T-cell (primary cell): ENCODE measurements at regions not wholly inside any gene's neighbourhood (a gene's known extent, or its start where the extent isn't known, plus 50 kb on each side); places are given as distances from the start of the nearest gene placed in this dataset.

Experiments
- ATAC-seq, 4 experiments: fragments of 200-7000 bp in 3 of 4; fragments of 150-1000 bp in 1 of 4; cut with Tn5 transposase; replicated peaks in 1 of 4; 1 replicate in 3 of 4; 2 replicates in 1 of 4; pipeline ENCODE4 v1.10.0; 2021; ENCODE audit warnings: moderate library complexity in 3 of 4, mild to moderate bottlenecking in 2 of 4, moderate number of reproducible peaks in 1 of 4
- CTCF ChIA-PET, 2 donors: fragments of 300-600 bp; sonication (Branson Sonifier 250); formaldehyde crosslinking; loops; one replicate each; lab custom pipeline; 2022; ENCODE audit warnings: antibody characterized with exemption in 2 of 2; lab: Charles Lee
- POLR2A ChIA-PET, 2 donors: fragments of 300-600 bp; sonication (Branson Sonifier 250); formaldehyde crosslinking; loops; one replicate each; lab custom pipeline; 2022; ENCODE audit warnings: antibody characterized with exemption in 2 of 2; lab: Charles Lee
- DNase-seq, 35 experiments: peaks; one replicate each; pipeline versions ENCODE4 v3.0.0 to v3.0.0-alpha.2; 2013 to 2023
- H3K27ac ChIP-seq: one replicate; pipeline ENCODE4 v1.5.1; 2013; ENCODE audit warnings: low read length
- H3K27me3 ChIP-seq, 2 experiments: replicated peaks in 1 of 2; 1 replicate in 1 of 2; 2 replicates in 1 of 2; pipeline versions ENCODE4 v1.6.1 to v1.7.0; 2013; ENCODE audit warnings: low read length in 1 of 2, mixed read lengths in 1 of 2; ENCODE audit not compliant: control insufficient read depth in 2 of 2, insufficient read depth in 2 of 2; ENCODE audit errors: extremely low read depth in 1 of 2
- H3K36me3 ChIP-seq, 2 donors: 1 replicate in 1 of 2; 2 replicates in 1 of 2; pipeline versions ENCODE4 v1.6.1 to v1.7.0; 2013; ENCODE audit warnings: low read length in 1 of 2; ENCODE audit not compliant: control insufficient read depth in 2 of 2, insufficient read depth in 1 of 2; ENCODE audit errors: extremely low read depth in 1 of 2
- H3K4me1 ChIP-seq, 2 experiments: 1 replicate in 1 of 2; 2 replicates in 1 of 2; pipeline versions ENCODE4 v1.6.1 to v1.7.0; 2013; ENCODE audit warnings: low read length in 2 of 2, mixed read lengths in 1 of 2; ENCODE audit not compliant: insufficient read depth in 2 of 2, control insufficient read depth in 1 of 2; ENCODE audit errors: extremely low read depth in 1 of 2
- H3K4me3 ChIP-seq, 2 donors: 1 replicate in 1 of 2; 2 replicates in 1 of 2; pipeline versions ENCODE4 v1.5.1 to v1.7.0; 2013; ENCODE audit warnings: mild to moderate bottlenecking in 2 of 2, low read length in 1 of 2, moderate library complexity in 1 of 2; ENCODE audit not compliant: control insufficient read depth in 1 of 2; ENCODE audit errors: extremely low read depth in 1 of 2
- H3K9me3 ChIP-seq: 2 replicates; pipeline ENCODE4 v1.7.0; 2013
- H3K27ac Mint-ChIP-seq, 2 donors: one replicate each; pipeline ENCODE4 v1.8.0; 2020 to 2021; ENCODE audit warnings: mild to moderate bottlenecking in 2 of 2, mixed read lengths in 2 of 2
- H3K27me3 Mint-ChIP-seq, 2 donors: one replicate each; pipeline ENCODE4 v1.8.0; 2021 to 2022; ENCODE audit warnings: mixed read lengths in 2 of 2
- H3K36me3 Mint-ChIP-seq: one replicate; pipeline ENCODE4 v1.8.0; 2021; ENCODE audit warnings: mixed read lengths
- H3K4me1 Mint-ChIP-seq, 3 donors: one replicate each; pipeline ENCODE4 v1.8.0; 2020 to 2022; ENCODE audit warnings: mixed read lengths in 3 of 3, mild to moderate bottlenecking in 1 of 3
- H3K4me3 Mint-ChIP-seq, 3 donors: one replicate each; pipeline ENCODE4 v1.8.0; 2020 to 2022; ENCODE audit warnings: mild to moderate bottlenecking in 3 of 3, mixed read lengths in 3 of 3, moderate library complexity in 3 of 3
- H3K9me3 Mint-ChIP-seq, 3 donors: one replicate each; pipeline ENCODE4 v1.8.0; 2020 to 2022; ENCODE audit warnings: mixed read lengths in 3 of 3
- WGBS: methylation state at CpG from one replicate; pipeline ENCODE4 v1.1.5; 2013; ENCODE audit warnings: missing lambda C conversion rate; ENCODE audit not compliant: insufficient coverage; 5-methylcytosine and 5-hydroxymethylcytosine counted together

DNA sequence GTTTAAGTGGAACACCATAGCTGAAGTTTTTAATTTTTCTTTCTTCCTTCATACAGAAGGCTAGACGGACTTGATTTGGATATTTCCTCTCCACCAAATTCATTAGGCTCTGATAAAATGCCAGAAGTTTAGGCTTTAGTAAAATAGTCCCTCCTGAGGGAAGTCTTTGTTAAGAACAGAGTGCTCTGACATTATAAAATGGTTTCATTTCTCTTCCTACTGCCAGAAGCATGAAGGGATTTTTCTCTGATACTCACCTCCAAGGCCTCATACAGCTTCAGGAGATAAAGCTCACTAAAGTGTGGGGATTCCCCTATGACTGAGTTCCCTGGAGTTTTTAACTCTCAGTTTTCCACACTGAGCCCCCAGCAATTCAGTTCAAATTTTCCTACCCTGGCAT lies 1489.6 kb downstream of the REEP3 start:
- Mint-ChIP-seq H3K9me3 (peaks cover 0 to 10% (median 8%) of the 10 kb centered on the region in 3 donors), H3K4me3 (no peak overlapping the region)
- CTCF ChIA-PET, result no interaction called here

DNA sequence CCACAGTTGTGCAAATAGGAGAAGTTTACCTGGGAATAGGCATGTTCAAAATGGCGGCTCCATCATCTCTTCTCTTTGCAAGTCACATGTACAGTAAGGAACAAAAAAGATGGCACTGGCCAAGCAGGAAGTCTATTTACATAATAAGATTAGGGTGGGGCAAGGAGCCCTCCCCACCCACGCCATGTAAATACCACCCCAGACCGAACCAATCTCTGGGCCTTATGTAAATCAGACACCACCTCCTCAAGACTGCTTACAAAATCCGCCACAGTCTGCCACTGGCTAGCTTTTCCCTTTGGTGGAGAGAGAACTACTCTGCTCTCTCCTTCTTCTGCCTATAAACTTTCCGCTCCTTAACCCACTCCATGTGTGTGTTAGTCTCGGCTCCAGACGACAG lies 1496.3 kb downstream of the REEP3 start:
- Mint-ChIP-seq H3K4me3 (no peak overlapping the region), H3K27ac (no peak overlapping the region), H3K27me3 (no peaks in the 10 kb centered on the region), H3K4me1 (no peaks in the 10 kb centered on the region), H3K36me3 (no peaks in the 10 kb centered on the region), H3K9me3 (peaks cover 13 to 30% (median 21%) of the 10 kb centered on the region in 3 donors)
- Histone ChIP-seq H3K27me3 (no peaks in the 10 kb centered on the region), H3K4me1 (no peaks in the 10 kb centered on the region), H3K4me3 (no peak overlapping the region), H3K9me3 (no peaks in the 10 kb centered on the region), H3K27ac (no peak overlapping the region), H3K36me3 (no peaks in the 10 kb centered on the region)
- 60% methylated on average over 1 of the region's 7 CpGs for WGBS
- no peak for ATAC-seq
- POLR2A ChIA-PET, result no interaction called here
- no peak for DNase-seq
- CTCF ChIA-PET, result no interaction called here

More for the DNA sequence above, 1489.6 kb downstream of the REEP3 start:
- H3K27me3 Mint-ChIP-seq, result no peaks in the 10 kb centered on the region
- H3K27ac ChIP-seq, result no peak overlapping the region
- H3K4me1 ChIP-seq, result no peaks in the 10 kb centered on the region
- H3K36me3 Mint-ChIP-seq, result no peaks in the 10 kb centered on the region
- H3K9me3 ChIP-seq, result no peaks in the 10 kb centered on the region
- ATAC-seq (no peak), DNase-seq (no peak)
- H3K4me1 Mint-ChIP-seq, result no peaks in the 10 kb centered on the region
- H3K27me3 ChIP-seq, result no peaks in the 10 kb centered on the region
- no peak overlapping the region for H3K27ac Mint-ChIP-seq
- POLR2A ChIA-PET, result no interaction called here
- H3K4me3 ChIP-seq, result no peak overlapping the region
- no peaks in the 10 kb centered on the region for H3K36me3 ChIP-seq
- WGBS, result no CpG with 5 or more reads among the region's 1 CpG

DNA sequence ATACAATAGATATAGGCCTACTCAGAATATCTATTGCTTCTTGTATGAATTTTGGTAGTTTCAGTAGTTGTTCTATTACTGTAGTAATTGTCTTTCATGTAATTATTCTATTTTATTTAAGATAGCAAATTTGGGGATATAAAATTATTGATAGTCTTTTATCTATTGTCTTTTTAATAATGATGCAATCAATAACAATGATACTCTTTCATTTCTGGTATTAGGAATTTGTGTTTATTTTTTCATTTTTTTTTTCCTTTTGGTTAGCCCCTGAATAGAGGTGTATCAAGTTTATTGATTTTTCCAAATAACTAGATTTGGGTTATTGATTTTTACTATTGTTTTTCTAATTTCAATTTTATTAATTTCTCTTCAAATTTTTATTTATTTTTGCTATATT lies 1503.7 kb downstream of the REEP3 start:
- no peaks in the 10 kb centered on the region for H3K4me1 Mint-ChIP-seq
- Histone ChIP-seq H3K27ac (no peak overlapping the region), H3K36me3 (no peaks in the 10 kb centered on the region), H3K4me1 (no peaks in the 10 kb centered on the region), H3K9me3 (peaks cover 3% of the 10 kb centered on the region), H3K4me3 (no peak overlapping the region), H3K27me3 (no peaks in the 10 kb centered on the region)
- ChIA-PET POLR2A (interaction anchor here in 1 of 2 donors (0.8 kb wide), 1 partner anchor 34 kb away, joined by 3 read pairs; no protein-coding TSS in a partner anchor), CTCF (no interaction called here)
- no peaks in the 10 kb centered on the region for H3K27me3 Mint-ChIP-seq
- DNase-seq, result no peak
- H3K9me3 Mint-ChIP-seq, result peaks cover 13 to 35% (median 16%) of the 10 kb centered on the region in 3 donors
- H3K27ac Mint-ChIP-seq, result no peak overlapping the region
- H3K36me3 Mint-ChIP-seq, result no peaks in the 10 kb centered on the region
- ATAC-seq, result no peak
- H3K4me3 Mint-ChIP-seq, result no peak overlapping the region

DNA sequence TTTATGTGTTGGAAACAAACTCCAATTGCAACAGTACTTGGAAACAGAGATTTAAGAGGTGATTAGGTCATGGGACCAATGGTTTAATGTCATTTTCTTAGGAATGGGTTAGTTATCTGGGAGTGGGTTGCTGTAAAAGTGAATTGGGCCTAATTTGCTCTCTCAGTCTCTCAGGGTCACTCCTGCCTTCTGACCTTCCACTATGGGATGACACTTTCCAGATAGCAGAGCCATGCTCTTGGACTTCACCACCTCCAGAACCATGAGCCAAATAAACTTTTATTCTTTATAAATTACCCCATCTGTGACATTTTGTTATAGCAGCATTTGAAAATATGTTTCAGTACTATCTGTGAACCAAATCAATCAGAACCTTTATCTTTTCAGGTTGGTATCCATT lies 1509.1 kb downstream of the REEP3 start:
- Histone ChIP-seq H3K27me3 (no peaks in the 10 kb centered on the region), H3K27ac (no peak overlapping the region), H3K36me3 (no peaks in the 10 kb centered on the region), H3K9me3 (peaks cover 3% of the 10 kb centered on the region), H3K4me1 (no peaks in the 10 kb centered on the region), H3K4me3 (no peak overlapping the region)
- H3K4me3 Mint-ChIP-seq, result no peak overlapping the region
- ChIA-PET POLR2A (no interaction called here), CTCF (no interaction called here)
- no peaks in the 10 kb centered on the region for H3K4me1 Mint-ChIP-seq
- DNase-seq, result no peak
- ATAC-seq, result no peak
- H3K27me3 Mint-ChIP-seq, result no peaks in the 10 kb centered on the region
- H3K9me3 Mint-ChIP-seq, result peaks cover 6 to 21% (median 8%) of the 10 kb centered on the region in 3 donors
- no peak overlapping the region for H3K27ac Mint-ChIP-seq
- H3K36me3 Mint-ChIP-seq, result no peaks in the 10 kb centered on the region

DNA sequence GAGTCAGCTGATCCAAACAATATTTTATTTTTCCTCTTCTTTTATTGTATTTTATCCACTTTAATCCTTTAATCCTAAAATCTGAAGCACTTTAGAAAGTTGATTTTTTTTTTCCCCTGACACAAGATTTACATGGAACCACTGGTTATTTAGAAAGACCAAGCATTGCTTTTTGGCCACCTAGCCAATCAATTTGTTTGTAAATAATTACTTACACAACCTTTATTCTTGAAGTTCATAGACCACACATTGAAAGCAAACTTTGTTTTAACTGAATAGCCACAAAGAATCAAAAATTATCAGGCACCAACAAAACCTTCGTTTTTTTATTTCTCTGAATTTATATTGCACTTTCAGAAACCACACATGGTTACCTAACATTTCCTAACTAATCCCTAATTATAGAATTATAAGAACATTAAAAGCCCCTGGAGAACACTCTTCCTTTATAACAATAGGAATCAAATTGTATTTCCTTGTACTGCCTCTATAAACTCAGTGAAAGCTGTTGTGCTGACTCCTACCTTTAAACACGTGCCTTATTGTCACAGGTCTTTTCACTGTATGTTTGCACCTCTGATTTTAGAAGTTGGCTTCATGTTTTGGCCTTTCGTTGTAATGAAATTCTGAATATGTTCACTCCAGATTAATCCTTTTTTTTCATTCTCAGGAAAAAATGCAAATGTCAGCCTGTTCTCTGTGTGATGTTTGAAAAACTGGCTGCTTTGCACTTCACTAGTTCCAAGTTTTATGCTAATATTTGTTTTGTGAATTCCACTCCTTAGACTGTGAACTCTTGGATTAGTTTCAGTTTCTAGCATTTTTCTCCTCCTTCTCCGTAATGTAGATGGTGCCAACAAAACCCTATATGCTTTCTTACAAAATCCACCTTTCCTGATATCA lies 1511.9 kb downstream of the REEP3 start:
- Mint-ChIP-seq H3K4me3 (no peak overlapping the region), H3K27me3 (no peaks in the 10 kb centered on the region), H3K27ac (no peak overlapping the region), H3K36me3 (no peaks in the 10 kb centered on the region), H3K4me1 (no peaks in the 10 kb centered on the region), H3K9me3 (peaks cover 11 to 21% (median 11%) of the 10 kb centered on the region in 3 donors)
- no peaks in the 10 kb centered on the region for H3K27me3 ChIP-seq
- 80% methylated on average over 1 of the region's 4 CpGs for WGBS
- H3K27ac ChIP-seq, result no peak overlapping the region
- no peaks in the 10 kb centered on the region for H3K4me1 ChIP-seq
- CTCF ChIA-PET, result no interaction called here
- DNase-seq, result no peak
- H3K9me3 ChIP-seq, result no peaks in the 10 kb centered on the region
- no peak overlapping the region for H3K4me3 ChIP-seq
- POLR2A ChIA-PET, result no interaction called here
- H3K36me3 ChIP-seq, result no peaks in the 10 kb centered on the region
- ATAC-seq, result no peak

DNA sequence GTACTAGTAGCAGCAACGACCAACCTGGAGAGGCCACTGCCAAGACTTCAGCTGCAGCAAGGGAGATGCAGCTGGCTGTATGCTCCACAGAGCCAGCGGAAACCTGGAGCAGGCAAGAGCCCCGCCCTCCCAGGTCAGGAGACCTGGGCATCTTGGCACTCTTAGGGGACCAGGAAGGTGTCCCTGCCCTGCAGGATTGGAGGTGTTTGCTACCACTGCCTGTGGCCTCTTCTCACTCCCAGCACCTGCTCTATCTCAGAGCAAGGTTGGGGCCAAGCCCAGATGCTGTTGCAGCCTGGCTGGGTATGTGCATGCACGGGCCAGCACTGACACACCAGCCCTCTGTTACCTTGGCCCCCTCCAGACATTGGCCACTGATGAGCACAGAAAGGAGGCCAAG lies 1512.8 kb downstream of the REEP3 start:
- Histone ChIP-seq H3K9me3 (no peaks in the 10 kb centered on the region), H3K27me3 (no peaks in the 10 kb centered on the region), H3K4me3 (no peak overlapping the region), H3K36me3 (no peaks in the 10 kb centered on the region), H3K4me1 (no peaks in the 10 kb centered on the region), H3K27ac (no peak overlapping the region)
- no peak overlapping the region for H3K4me3 Mint-ChIP-seq
- DNase-seq (no peak), ATAC-seq (peak in 1 of 4 experiments; percentile 27)
- no peaks in the 10 kb centered on the region for H3K36me3 Mint-ChIP-seq
- 76% methylated on average over 3 of the region's 4 CpGs for WGBS
- H3K4me1 Mint-ChIP-seq, result no peaks in the 10 kb centered on the region
- ChIA-PET CTCF (no interaction called here), POLR2A (no interaction called here)
- H3K27ac Mint-ChIP-seq, result no peak overlapping the region
- H3K9me3 Mint-ChIP-seq, result peaks cover 9 to 17% (median 11%) of the 10 kb centered on the region in 3 donors
- H3K27me3 Mint-ChIP-seq, result no peaks in the 10 kb centered on the region
